ENCODE measurements at regions not wholly inside any gene's neighbourhood (a gene's known extent, or its start where the extent isn't known, plus 50 kb on each side); places are given as distances from the start of the nearest gene placed in this dataset.

GRCh38 chr12:73185403-73185802, 913.2 kb downstream of the TRHDE start:
- ChIA-PET POLR2A (no interaction called here), CTCF (no interaction called here)
- no peak for DNase-seq (ENCODE audit: low read depth, low spot score)
- peaks cover 9% of the 10 kb centered on the region for H3K9me3 ChIP-seq (ENCODE audit: control insufficient read depth, insufficient read depth, low read length)
- H3K27ac ChIP-seq (ENCODE audit: low read depth, low read length): no peak overlapping the region
- no peak for TF ChIP-seq CTCF (IDR thresholded peaks at IDR 0.05; ENCODE audit: low read depth, low read length)
- no peaks in the 10 kb centered on the region for H3K27me3 ChIP-seq (ENCODE audit: control insufficient read depth, insufficient read depth, low read length)
- H3K4me3 ChIP-seq (ENCODE audit: low read depth, low read length): no peak overlapping the region

DNA sequence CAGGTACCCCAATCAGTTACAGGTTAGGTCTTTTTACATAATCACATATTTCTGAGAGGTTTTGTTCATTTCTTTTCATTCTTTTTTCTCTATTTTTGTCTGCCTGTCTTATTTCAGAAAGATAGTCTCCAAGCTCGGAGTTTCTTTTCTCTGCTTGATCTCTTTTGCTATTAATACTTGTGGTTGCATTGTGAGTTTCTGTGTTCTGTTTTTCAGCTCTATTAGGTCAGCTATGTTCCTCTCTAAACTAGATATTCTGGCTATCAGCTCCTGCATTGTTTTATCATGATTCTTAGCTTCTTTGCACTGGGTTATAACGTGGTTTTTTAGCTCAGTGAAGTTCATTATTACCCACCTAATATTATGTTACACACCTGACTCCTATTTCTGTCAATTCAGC, 914.1 kb downstream of the TRHDE start:
- no peak for DNase-seq (ENCODE audit: low read depth, low spot score)
- no peak overlapping the region for H3K4me3 ChIP-seq (ENCODE audit: low read depth, low read length)
- H3K27me3 ChIP-seq (ENCODE audit: control insufficient read depth, insufficient read depth, low read length): no peaks in the 10 kb centered on the region
- CTCF ChIA-PET: no interaction called here
- H3K27ac ChIP-seq (ENCODE audit: low read depth, low read length): no peak overlapping the region
- TF ChIP-seq CTCF (IDR thresholded peaks at IDR 0.05; ENCODE audit: low read depth, low read length): no peak
- peaks cover 1% of the 10 kb centered on the region for H3K9me3 ChIP-seq (ENCODE audit: control insufficient read depth, insufficient read depth, low read length)
- POLR2A ChIA-PET: no interaction called here

GRCh38 chr12:73187765-73188164, 915.6 kb downstream of the TRHDE start:
- H3K27ac ChIP-seq (ENCODE audit: low read depth, low read length): no peak overlapping the region
- no peaks in the 10 kb centered on the region for H3K9me3 ChIP-seq (ENCODE audit: control insufficient read depth, insufficient read depth, low read length)
- POLR2A ChIA-PET: no interaction called here
- no peak for DNase-seq (ENCODE audit: low read depth, low spot score)
- no peak for TF ChIP-seq CTCF (IDR thresholded peaks at IDR 0.05; ENCODE audit: low read depth, low read length)
- no peaks in the 10 kb centered on the region for H3K27me3 ChIP-seq (ENCODE audit: control insufficient read depth, insufficient read depth, low read length)
- CTCF ChIA-PET: no interaction called here
- H3K4me3 ChIP-seq (ENCODE audit: low read depth, low read length): no peak overlapping the region

- H3K9me3 ChIP-seq (ENCODE audit: control insufficient read depth, insufficient read depth, low read length): no peaks in the 10 kb centered on the region
- no peak overlapping the region for H3K27ac ChIP-seq (ENCODE audit: low read depth, low read length)
- no peak for DNase-seq (ENCODE audit: low read depth, low spot score)
- POLR2A ChIA-PET: no interaction called here
- CTCF ChIA-PET: no interaction called here
- no peak overlapping the region for H3K4me3 ChIP-seq (ENCODE audit: low read depth, low read length)
- no peak for TF ChIP-seq CTCF (IDR thresholded peaks at IDR 0.05; ENCODE audit: low read depth, low read length)
- H3K27me3 ChIP-seq (ENCODE audit: control insufficient read depth, insufficient read depth, low read length): no peaks in the 10 kb centered on the region
Measured at GRCh38 chr12:73210548-73211204, 938.5 kb downstream of the TRHDE start.

GRCh38 chr12:73220951-73221350, 948.8 kb downstream of the TRHDE start:
- POLR2A ChIA-PET: no interaction called here
- DNase-seq (ENCODE audit: low read depth, low spot score): no peak
- CTCF ChIA-PET: no interaction called here
- Histone ChIP-seq H3K9me3 (ENCODE audit: control insufficient read depth, insufficient read depth, low read length) (no peaks in the 10 kb centered on the region; the same call in 1 of the 2 replicates), H3K4me3 (ENCODE audit: low read depth, low read length) (no peak overlapping the region), H3K27ac (ENCODE audit: low read depth, low read length) (no peak overlapping the region), H3K27me3 (ENCODE audit: control insufficient read depth, insufficient read depth, low read length) (no peaks in the 10 kb centered on the region)
- TF ChIP-seq CTCF (IDR thresholded peaks at IDR 0.05; ENCODE audit: low read depth, low read length): no peak

Data from AG04450 (cell line).